Transverse colon (tissue), 3 donors: ENCODE measurements at regions not wholly inside any gene's neighbourhood (a gene's known extent, or its start where the extent isn't known, plus 50 kb on each side); places are given as distances from the start of the nearest gene placed in this dataset.

Experiments used
- CTCF ChIP-seq, 5 experiments: fragments of 200-600 bp in 3 of 5; fragments of 450-650 bp in 2 of 5; sonication (generic) in 3 of 5; IDR thresholded peaks; 1 replicate in 2 of 5; 2 replicates in 3 of 5; pipeline ENCODE4 v1.5.1; 2016 to 2017; ENCODE audit warnings: antibody characterized with exemption in 5 of 5, inconsistent platforms in 3 of 5, mild to moderate bottlenecking in 2 of 5, moderate library complexity in 1 of 5
- EP300 ChIP-seq: sonication (generic); formaldehyde crosslinking; IDR thresholded peaks from one replicate; pipeline ENCODE4 v1.6.1; 2017; ENCODE audit warnings: antibody characterized with exemption, low read depth
- POLR2A ChIP-seq: fragments of 450-650 bp; IDR thresholded peaks from one replicate; pipeline ENCODE4 v1.6.1; 2016; ENCODE audit warnings: antibody characterized with exemption, mild to moderate bottlenecking, moderate library complexity

GRCh38 chr6:55643861-55644260 lies 64.9 kb upstream of the HMGCLL1 start:
- TF ChIP-seq CTCF (IDR thresholded peaks at IDR 0.05) (no peak), POLR2A (no peak), EP300 (no peak)
